ENCODE measurements at regions not wholly inside any gene's neighbourhood (a gene's known extent, or its start where the extent isn't known, plus 50 kb on each side); places are given as distances from the start of the nearest gene placed in this dataset.

DNA sequence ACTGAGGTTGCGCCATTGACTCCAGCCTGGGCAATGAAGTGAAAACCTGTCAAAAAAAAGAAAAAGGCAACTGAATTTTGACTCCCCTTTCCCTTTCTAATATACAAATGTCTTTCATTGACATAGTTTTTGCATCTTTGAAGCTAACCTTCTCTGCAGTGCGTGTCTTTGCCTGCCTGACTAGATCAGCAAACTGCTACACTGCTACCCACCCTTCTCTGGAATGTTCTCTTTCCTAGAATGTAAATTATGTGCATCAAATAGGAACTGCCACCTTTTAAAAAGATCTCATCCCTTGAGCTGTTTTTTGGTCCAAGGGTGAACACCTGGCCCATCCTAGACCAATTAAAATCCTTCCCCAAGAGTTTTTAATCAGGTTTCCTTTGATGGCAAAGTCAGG, 127.6 kb downstream of the SLC28A3 start:
- TF ChIP-seq, protein P1, sequence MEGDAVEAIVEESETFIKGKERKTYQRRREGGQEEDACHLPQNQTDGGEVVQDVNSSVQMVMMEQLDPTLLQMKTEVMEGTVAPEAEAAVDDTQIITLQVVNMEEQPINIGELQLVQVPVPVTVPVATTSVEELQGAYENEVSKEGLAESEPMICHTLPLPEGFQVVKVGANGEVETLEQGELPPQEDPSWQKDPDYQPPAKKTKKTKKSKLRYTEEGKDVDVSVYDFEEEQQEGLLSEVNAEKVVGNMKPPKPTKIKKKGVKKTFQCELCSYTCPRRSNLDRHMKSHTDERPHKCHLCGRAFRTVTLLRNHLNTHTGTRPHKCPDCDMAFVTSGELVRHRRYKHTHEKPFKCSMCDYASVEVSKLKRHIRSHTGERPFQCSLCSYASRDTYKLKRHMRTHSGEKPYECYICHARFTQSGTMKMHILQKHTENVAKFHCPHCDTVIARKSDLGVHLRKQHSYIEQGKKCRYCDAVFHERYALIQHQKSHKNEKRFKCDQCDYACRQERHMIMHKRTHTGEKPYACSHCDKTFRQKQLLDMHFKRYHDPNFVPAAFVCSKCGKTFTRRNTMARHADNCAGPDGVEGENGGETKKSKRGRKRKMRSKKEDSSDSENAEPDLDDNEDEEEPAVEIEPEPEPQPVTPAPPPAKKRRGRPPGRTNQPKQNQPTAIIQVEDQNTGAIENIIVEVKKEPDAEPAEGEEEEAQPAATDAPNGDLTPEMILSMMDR (IDR thresholded peaks at IDR 0.05), result no peak
- no peak for TF ChIP-seq POLR2AphosphoS5 (IDR thresholded peaks at IDR 0.05)
- TF ChIP-seq POLR2A (IDR thresholded peaks at IDR 0.05), result no peak
